DMS 273 (cell line): ENCODE measurements at regions not wholly inside any gene's neighbourhood (a gene's known extent, or its start where the extent isn't known, plus 50 kb on each side); places are given as distances from the start of the nearest gene placed in this dataset.
A peak's percentile ranks its signal among the peaks of the same experiment; 100 is the strongest.

ENCODE experiments used
- DNase-seq: peaks from one replicate; lab custom pipeline; 2025; ENCODE audit not compliant: unreplicated experiment; lab: John Stamatoyannopoulos, UW

DNA sequence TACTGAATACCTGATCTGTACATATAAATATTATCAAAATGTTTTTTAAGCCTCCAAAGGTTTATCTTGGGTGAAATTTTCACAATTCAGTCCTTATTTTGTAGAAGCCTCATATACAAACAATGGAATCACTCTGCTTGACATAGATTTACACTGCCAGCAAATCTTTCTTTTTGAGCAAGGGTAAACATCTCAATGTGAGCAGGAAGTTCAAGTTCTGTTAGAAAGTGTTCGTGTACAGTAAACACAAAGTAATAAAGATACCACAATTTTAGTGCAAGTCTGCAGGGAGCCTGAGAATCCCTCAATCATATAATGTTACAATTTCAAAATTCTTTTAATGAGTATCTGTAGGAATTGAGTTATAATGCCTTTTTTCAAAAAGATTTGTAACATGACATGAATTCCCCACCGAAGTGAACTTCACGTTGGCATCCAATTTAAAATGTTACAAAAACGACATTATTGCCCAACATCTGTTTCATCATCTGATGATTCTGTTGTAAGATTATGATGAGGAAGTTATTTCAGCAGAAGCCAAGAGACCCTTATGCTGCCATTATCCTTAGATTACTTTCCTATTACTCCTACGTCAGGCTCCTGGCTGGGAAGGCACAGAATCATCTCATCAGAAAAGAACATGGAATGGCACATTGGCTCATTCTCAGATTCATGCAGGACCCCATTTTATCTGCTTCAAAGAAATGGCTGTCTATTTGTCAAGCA, 283.9 kb upstream of the ACVR2A start:
- DNase-seq, result no peak

DNA sequence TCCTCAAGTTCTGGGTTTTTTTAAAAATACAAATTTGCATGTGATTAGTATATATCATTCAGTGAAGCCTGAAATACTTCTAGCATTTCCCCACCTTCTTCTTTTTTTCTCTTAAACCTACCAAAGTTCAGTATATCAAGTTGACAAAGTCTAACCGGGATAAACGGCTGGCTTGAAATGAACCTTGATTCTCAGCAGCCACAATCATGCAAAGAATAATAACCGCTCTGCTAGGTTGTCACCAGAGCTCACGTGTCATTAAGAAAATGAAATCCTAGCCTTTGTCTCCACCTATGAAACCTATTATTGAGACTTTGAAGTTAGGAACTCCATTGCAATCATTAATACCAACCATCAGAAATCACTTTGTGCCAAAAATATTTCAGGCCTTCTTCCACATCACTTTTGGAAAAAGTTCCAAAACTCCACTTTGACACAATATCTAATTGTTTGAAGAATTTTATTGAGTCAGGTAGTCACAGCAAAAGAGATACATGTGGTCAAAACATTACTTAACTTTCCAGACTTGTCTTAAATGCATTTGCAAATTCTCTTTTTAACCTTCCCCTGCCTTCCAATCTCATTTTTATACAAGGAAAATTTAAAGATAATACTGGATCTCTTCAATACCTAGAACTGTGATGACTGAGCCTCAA, 285.6 kb upstream of the ACVR2A start:
- no peak for DNase-seq

- no peak for DNase-seq
These were observed 286.2 kb upstream of the ACVR2A start for GRCh38 chr2:147558620-147559019.

GRCh38 chr2:147554521-147555107, 290.2 kb upstream of the ACVR2A start:
- DNase-seq, result no peak

- DNase-seq, result no peak
These were observed 291.0 kb upstream of the ACVR2A start for GRCh38 chr2:147553775-147554271.

DNA sequence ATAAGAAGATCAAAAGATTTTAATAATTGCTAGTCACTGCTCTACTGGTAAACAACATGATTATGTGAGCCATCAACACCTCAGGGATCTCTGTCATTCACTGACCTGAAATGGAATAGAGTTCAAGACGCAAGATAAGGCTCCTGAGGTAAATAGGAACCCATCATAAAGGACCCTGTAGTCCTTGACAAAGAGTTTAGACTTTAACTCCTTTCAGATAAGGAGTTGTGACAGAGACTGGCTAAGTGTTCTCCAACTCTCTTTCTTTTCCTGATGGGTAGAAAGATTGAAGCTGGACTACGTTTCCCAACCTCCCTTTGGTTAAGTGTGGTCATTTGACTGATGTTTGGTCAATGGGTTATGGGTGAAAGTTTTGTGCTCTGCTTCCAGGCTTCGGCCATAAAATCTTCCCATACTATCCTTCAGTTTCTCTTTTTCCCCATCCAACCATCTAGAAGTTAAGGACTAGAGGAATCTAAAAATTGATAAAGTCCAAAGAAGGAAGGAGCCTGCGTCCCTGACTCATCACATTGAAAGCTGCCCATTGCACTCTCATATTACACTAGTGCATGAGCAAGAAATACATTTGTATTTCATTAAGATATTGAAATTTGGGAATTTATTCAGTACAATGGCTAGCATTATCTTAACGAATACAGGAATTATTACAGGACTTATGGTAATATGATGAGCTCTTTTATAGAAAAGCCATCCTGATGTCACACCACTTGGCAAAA, 293.7 kb upstream of the ACVR2A start:
- DNase-seq, result no peak

- DNase-seq, result no peak
These were observed 295.8 kb upstream of the ACVR2A start for GRCh38 chr2:147549054-147549453.

DNA sequence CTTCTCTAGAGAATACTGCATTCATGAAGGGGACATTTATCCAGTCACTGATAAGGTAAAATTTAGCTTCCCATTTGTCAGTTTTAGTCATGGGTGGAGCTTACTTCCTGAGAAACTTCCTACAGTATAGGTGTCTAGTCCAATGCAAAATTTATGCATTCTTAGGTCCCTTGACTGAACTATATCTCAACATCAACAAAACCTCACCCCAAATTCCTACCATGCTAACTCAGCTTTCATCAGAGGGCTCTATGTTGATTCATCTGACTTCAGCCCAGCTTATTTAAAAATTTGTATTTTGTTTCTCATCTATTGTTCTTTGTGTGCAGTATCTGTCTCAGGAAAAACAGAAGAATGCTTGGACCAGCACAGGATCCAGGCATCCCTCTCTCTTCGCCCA, 296.4 kb upstream of the ACVR2A start:
- no peak for DNase-seq

DNA sequence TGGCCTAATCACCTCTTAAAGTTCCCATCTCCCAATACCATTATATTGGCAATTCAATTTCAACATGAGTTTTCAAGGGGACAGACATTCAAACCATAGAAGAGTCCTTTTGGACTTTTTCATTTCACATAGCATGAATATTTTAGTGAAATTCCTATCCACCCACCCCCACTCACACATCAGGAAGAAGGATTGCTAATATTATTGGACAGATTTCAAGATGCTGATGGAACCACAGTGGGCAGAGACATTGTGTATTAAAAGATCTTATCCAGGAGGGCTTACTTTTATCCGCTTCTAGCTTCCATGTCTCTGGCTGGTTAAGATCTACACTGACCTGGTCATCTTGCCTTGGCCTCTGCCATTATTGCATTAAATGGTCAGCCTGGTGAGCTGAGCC, 297.4 kb upstream of the ACVR2A start:
- no peak for DNase-seq

DNA sequence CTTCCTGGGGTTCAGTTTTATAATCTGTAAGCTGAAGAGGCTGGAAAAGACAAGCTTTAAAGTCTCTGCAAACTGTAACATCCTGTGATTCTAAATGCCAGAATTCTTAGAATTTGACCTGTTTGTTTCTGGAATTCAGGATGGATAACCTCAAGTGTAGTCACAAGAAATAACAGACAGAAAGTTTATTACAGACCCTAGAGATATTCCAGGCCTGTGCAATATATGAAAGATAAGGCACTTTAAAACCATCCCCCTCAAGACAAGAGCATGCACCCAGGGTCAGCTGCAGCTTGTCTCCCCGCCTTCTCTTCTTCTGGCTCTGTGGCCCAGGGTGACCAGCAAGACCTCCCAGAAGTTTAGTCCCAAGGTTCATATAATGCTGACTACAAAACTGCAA, 298.7 kb upstream of the ACVR2A start:
- DNase-seq, result no peak

DNA sequence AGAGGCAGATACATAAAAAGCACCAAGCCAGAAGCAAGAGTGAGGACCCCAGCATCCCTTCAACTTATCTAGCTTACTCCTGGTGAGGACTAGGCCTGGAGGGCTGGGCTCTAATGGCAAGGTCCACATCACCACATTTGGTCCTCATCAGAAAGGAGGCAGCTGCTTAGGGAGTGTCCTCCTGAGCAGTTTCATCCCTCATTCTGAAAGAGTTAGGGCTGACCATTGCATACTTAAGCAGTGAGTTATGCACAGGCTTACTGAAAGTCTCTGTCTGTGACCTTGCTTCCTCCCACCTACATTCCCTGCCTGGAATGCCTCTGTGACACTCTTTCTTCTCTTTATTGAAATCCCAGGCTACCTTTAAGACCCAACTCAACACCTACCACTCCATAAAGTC, 301.8 kb upstream of the ACVR2A start:
- DNase-seq, result no peak

DNA sequence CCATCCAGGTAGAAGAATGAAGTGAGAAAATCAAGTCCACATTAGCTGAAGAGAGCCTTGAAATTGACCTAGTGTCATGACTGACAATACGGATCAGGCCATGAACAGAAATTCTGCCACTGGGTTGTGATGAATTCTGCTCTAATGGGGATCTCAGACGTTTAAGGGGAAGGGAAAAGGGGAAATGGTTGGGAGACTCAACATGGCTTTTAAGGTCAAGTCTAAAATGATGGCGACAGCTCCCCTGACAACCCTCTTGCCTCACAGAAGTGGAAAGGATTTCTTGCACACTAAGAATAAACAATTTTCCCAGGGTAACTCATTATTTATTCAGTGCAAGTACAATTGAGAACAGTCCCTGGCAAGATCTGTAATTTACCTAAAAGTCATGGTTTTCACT, 302.5 kb upstream of the ACVR2A start:
- no peak for DNase-seq

DNA sequence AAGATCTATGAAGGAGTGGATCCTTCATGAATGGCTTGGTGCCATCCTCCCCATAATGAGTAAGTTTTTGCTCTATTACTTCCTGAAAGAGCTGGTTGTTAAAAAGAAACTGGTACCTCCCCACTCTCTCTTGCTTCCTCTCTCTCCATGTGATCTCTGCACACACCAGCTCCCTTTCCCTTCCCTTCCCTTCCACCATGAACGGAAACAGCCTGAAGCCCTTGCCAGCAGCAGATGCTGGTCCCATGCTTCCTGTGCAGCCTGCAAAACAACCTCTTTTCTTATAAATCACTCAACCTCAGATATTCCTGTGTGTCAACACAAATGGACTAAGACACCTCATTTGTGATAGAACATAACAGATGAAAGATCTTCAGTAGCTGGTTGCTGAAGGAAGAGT, 303.5 kb upstream of the ACVR2A start:
- no peak for DNase-seq

DNA sequence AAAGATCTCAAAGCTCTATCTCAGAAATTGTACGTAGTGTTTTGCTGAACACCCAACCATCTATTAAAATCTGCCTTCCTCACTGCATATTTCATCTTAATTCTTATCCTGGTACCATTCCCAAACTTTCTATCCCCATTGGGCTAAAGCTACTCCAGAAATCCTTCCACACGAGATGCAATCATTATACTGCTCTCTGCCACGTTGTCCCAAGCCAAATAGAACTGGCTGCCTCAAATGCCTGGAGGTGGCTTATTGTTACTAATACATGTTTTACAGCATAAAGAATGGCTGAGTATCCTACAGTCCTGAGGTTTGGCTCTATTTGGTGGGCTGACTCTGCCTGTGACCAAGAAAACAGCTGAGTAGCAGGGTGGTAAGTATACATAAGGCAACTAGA, 306.0 kb upstream of the ACVR2A start:
- DNase-seq, result no peak

- DNase-seq, result no peak
These were observed 306.7 kb upstream of the ACVR2A start for GRCh38 chr2:147538088-147538487.

DNA sequence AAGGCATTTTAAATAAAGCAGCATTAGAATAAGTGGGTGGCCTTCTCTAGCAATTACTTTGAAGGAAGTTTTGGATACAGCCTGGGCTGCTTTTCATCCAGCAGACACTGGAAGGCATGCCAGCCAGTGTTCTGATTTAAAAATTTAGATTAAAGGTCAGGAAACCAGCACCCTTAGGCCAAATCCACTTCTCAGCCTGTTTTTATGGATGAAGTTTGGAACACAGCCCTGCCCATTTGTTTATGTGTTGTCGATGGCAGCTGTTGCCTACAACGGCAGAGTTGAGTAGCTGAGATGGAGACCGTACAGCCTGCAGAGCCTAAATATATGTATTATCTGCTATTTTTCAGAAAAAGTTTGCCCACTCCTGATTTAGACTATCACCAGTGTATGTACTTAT, 313.6 kb upstream of the ACVR2A start:
- peak; percentile 9 for DNase-seq

DNA sequence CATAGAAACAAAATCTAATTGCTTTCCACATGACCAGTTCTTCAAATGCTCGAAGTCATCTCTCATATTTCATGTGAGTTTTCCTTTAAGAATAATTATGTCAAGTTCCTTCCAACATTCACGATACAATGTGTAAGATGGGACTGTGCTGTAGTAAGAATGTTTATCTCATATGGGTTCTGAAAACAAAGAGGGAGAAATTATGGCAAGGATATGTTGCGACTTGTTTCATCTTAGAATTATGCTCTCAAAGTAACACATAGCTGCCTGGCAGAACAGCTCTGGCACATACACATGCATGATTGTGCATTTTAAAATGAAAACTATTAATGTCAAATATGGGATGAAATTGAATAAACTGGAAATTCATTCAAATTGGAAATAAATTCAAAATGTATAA, 314.8 kb upstream of the ACVR2A start:
- no peak for DNase-seq

DNA sequence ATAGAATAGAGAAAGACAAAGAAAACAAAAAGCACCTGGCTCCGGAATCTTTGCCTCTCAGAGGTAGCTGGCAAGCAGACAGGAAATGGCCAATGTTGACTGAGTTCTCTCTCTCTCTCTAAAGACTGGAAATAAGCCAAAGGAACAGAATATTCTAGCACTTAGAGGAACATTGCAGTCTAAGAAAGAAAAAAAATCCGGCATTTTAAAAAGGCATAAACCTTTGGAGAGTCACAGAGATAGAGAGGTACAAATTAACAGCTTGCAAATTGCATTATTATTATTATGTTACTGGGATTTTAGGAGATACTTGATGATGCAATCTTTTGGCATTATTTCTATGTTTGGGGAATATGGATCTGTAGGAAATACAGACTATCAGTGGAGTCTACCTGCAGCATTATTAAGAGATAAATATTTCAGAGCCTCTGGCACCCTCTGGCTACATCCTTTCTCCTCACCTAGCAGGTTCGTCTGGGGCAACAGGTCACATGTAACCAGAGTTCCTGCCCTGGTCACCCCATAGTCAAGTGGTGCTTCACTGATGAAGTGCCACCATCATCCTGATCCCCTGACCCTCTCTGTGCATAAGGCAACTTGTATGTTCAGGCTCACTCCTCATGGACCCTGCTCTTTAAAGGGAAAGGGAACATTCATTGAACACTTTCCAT, 318.9 kb upstream of the ACVR2A start:
- DNase-seq, result no peak

GRCh38 chr2:147524912-147525311, 319.9 kb upstream of the ACVR2A start:
- no peak for DNase-seq

DNA sequence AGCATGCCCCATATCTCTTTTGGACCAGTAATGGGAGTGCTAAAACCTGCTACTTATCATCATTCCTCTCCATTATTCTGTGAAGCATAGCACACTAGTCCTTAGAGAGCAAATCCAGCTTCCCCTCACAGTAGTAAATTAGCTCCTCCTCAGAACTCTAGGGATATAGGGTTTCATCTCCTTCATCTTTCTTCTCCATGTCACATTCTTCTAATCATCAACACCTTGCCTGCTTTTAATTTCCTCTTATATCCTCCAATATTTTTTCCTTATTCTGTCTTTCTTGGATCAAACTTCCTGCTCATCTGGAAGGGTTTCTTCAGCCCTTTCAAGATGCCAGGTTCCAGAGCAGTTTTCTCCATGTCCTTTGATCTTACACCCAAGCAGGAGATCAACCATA, 321.4 kb upstream of the ACVR2A start:
- DNase-seq, result no peak

DNA sequence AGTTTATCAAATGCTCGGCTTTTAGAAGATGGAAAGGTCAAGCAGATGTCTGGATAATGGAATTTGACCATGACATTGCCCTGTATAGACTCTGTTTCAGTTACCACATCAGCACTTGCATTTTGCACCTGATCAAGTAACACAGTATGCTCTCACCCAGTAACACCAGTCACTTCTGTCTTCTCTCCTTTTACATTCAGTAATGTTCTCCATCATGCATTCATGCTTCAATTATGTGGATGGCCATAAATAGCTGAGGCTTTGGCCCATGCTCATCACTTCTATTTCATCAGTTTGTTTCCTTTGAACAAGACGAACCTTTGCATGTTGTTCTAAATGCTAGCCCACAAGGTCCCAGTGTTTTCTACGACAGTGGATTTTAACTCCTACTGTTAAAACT, 322.9 kb upstream of the ACVR2A start:
- no peak for DNase-seq
